ENCODE measurements at regions not wholly inside any gene's neighbourhood (a gene's known extent, or its start where the extent isn't known, plus 50 kb on each side); places are given as distances from the start of the nearest gene placed in this dataset.

- no peak for TF ChIP-seq ZNF282 (CRISPR knock-in tag; IDR thresholded peaks at IDR 0.05)
- peak; percentile 91 for TF ChIP-seq NEUROD1 (IDR thresholded peaks at IDR 0.05; ENCODE audit: borderline replicate concordance, low read depth, low read length, partially characterized antibody)
- TF ChIP-seq TAF7 (tag; IDR thresholded peaks at IDR 0.05): no peak
- peak; percentile 95 for TF ChIP-seq NBN (IDR thresholded peaks at IDR 0.05; ENCODE audit: low read depth)
- no peak for TF ChIP-seq USF1 (CRISPR knock-in tag; IDR thresholded peaks at IDR 0.05)
- no peak for TF ChIP-seq ARHGAP35 (IDR thresholded peaks at IDR 0.05; ENCODE audit: partially characterized antibody)
- TF ChIP-seq LCOR (CRISPR knock-in tag; IDR thresholded peaks at IDR 0.05): peak; percentile 85
- TF ChIP-seq NUFIP1 (IDR thresholded peaks at IDR 0.05; ENCODE audit: partially characterized antibody): peak; percentile 33
- no peak for TF ChIP-seq SLC30A9 (CRISPR knock-in tag; IDR thresholded peaks at IDR 0.05)
- TF ChIP-seq DMBX1 (CRISPR knock-in tag; IDR thresholded peaks at IDR 0.05; ENCODE audit: borderline replicate concordance): peak; percentile 78; the same call in 1 of the 2 replicates
- no peak for TF ChIP-seq ZNF134 (CRISPR knock-in tag; conservative IDR thresholded peaks at IDR 0.05)
- TF ChIP-seq ETV1 (tag; conservative IDR thresholded peaks at IDR 0.05; ENCODE audit: low read depth): peak; percentile 96
- peak in 1 of 2 experiments; percentile 91; a peak in 2 of 3 replicates for TF ChIP-seq CBX3 (IDR thresholded peaks at IDR 0.05; ENCODE audit: borderline replicate concordance in 1 of 2, low read length in 2 of 2)
- TF ChIP-seq MGA (IDR thresholded peaks at IDR 0.05): peak; percentile 93
- TF ChIP-seq NCOA2 (IDR thresholded peaks at IDR 0.05; ENCODE audit: partially characterized antibody in 2 of 2): peak; percentile 40 to 51
These were observed 94.6 kb downstream of the ZNF608 start (continued) for GRCh38 chr5:124651663-124652513.

Data from K562 (cell line).